Ovary (tissue), 3 donors: ENCODE measurements at regions not wholly inside any gene's neighbourhood (a gene's known extent, or its start where the extent isn't known, plus 50 kb on each side); places are given as distances from the start of the nearest gene placed in this dataset.

Experiments
- CTCF ChIP-seq, 3 donors: fragments of 450-650 bp in 2 of 3; fragments of 200-600 bp in 1 of 3; IDR thresholded peaks; one replicate each; pipeline versions ENCODE4 v1.5.1 to v1.8.0; 2016 to 2022; ENCODE audit warnings: antibody characterized with exemption in 3 of 3, mild to moderate bottlenecking in 1 of 3
- EP300 ChIP-seq: sonication (generic); formaldehyde crosslinking; IDR thresholded peaks from one replicate; pipeline ENCODE4 v1.6.1; 2017; ENCODE audit warnings: antibody characterized with exemption
- donor health status: DM: no; HTN: no; CAD: no.

GRCh38 chr1:22228074-22228473 lies 85.2 kb upstream of the WNT4 start:
- TF ChIP-seq CTCF (IDR thresholded peaks at IDR 0.05) (no peak), EP300 (no peak)
